Esophagus squamous epithelium (tissue), 5 donors: ENCODE measurements at regions not wholly inside any gene's neighbourhood (a gene's known extent, or its start where the extent isn't known, plus 50 kb on each side); places are given as distances from the start of the nearest gene placed in this dataset.

Experiments
- DNase-seq: peaks from one replicate; lab custom pipeline; 2025; lab: John Stamatoyannopoulos, UW
- H3K27ac ChIP-seq, 4 donors: fragments of 200-600 bp; sonication (generic); one replicate each; pipeline ENCODE4 v1.5.1; 2016 to 2019; ENCODE audit warnings: mild to moderate bottlenecking in 1 of 4
- H3K27me3 ChIP-seq, 4 donors: fragments of 200-600 bp; sonication (generic); 1 replicate in 3 of 4; 2 replicates in 1 of 4; pipeline versions ENCODE4 v1.5.1 to v1.6.0; 2017 to 2021; ENCODE audit warnings: antibody characterized with exemption in 1 of 4
- H3K36me3 ChIP-seq, 3 donors: fragments of 200-600 bp; sonication (generic); one replicate each; pipeline ENCODE4 v1.5.1; 2016 to 2019
- H3K4me1 ChIP-seq, 3 donors: fragments of 200-600 bp; sonication (generic); one replicate each; pipeline ENCODE4 v1.5.1; 2017 to 2019
- H3K4me3 ChIP-seq, 4 donors: fragments of 200-600 bp; sonication (generic); 1 replicate in 3 of 4; 2 replicates in 1 of 4; pipeline ENCODE4 v1.5.1; 2016 to 2019; ENCODE audit warnings: mild to moderate bottlenecking in 2 of 4, moderate library complexity in 1 of 4
- H3K9me3 ChIP-seq, 3 donors: fragments of 200-600 bp; sonication (generic); one replicate each; pipeline ENCODE4 v1.5.1; 2016 to 2019
- CTCF ChIP-seq, 6 experiments: fragments of 450-650 bp in 4 of 6; fragments of 200-600 bp in 2 of 6; sonication (generic) in 2 of 6; IDR thresholded peaks; one replicate each; pipeline ENCODE4 v1.5.1; 2016 to 2019; ENCODE audit warnings: antibody characterized with exemption in 6 of 6, mild to moderate bottlenecking in 4 of 6, moderate library complexity in 4 of 6
- POLR2A ChIP-seq, 4 donors: fragments of 450-650 bp; IDR thresholded peaks; one replicate each; pipeline ENCODE4 v1.6.1; 2017; ENCODE audit warnings: antibody characterized with exemption in 4 of 4, mild to moderate bottlenecking in 4 of 4, moderate library complexity in 3 of 4
- WGBS, 2 donors: methylation state at CpG; one replicate each; pipeline ENCODE4 v1.1.5; 2018; 5-methylcytosine and 5-hydroxymethylcytosine counted together
- intact Hi-C: fragments of 100-400 bp; cut with DNase I; formaldehyde crosslinking; loops from one replicate; pipeline ENCODE4 v1.15.0; 2022
- donor health status: DM: yes; HTN: yes; CAD: no.

- no peak for TF ChIP-seq CTCF (IDR thresholded peaks at IDR 0.05)
- TF ChIP-seq POLR2A (IDR thresholded peaks at IDR 0.05) = no peak
- intact Hi-C loops = no loop called here
- Histone ChIP-seq H3K4me1 (no peaks in the 10 kb centered on the region), H3K4me3 (no peak overlapping the region), H3K36me3 (no peaks in the 10 kb centered on the region), H3K9me3 (no peaks in the 10 kb centered on the region), H3K27ac (no peak overlapping the region), H3K27me3 (no peaks in the 10 kb centered on the region)
- WGBS, 2 donors = 78 to 86% methylated on average over 4 of the region's 4 CpGs
- no peak for DNase-seq
Observed at GRCh38 chr13:50158385-50159165, 143.3 kb downstream of the KCNRG start.

- no peak overlapping the region for H3K4me3 ChIP-seq
- intact Hi-C loops = no loop called here
- H3K9me3 ChIP-seq = no peaks in the 10 kb centered on the region
- no peak overlapping the region for H3K27ac ChIP-seq
- H3K4me1 ChIP-seq = no peaks in the 10 kb centered on the region
- TF ChIP-seq POLR2A (IDR thresholded peaks at IDR 0.05) (no peak), CTCF (IDR thresholded peaks at IDR 0.05) (no peak)
- DNase-seq = no peak
- no peaks in the 10 kb centered on the region for H3K27me3 ChIP-seq
- H3K36me3 ChIP-seq = no peaks in the 10 kb centered on the region
- WGBS, 2 donors = 50 to 76% methylated on average over 1 of the region's 1 CpG
Observed at GRCh38 chr13:50159607-50160006, 144.4 kb downstream of the KCNRG start.

GRCh38 chr13:50161052-50161451 is 145.8 kb downstream of the KCNRG start:
- no peaks in the 10 kb centered on the region for H3K27me3 ChIP-seq
- no peaks in the 10 kb centered on the region for H3K4me1 ChIP-seq
- H3K36me3 ChIP-seq = no peaks in the 10 kb centered on the region
- H3K27ac ChIP-seq = no peak overlapping the region
- TF ChIP-seq CTCF (IDR thresholded peaks at IDR 0.05) (no peak), POLR2A (IDR thresholded peaks at IDR 0.05) (no peak)
- WGBS, 2 donors = 44 to 63% methylated on average over 2 of the region's 2 CpGs
- H3K4me3 ChIP-seq = no peak overlapping the region
- intact Hi-C loops = no loop called here
- H3K9me3 ChIP-seq = no peaks in the 10 kb centered on the region
- no peak for DNase-seq

GRCh38 chr13:50162001-50162400 is 146.8 kb downstream of the KCNRG start:
- no peak for DNase-seq
- Histone ChIP-seq H3K27me3 (no peaks in the 10 kb centered on the region), H3K4me3 (no peak overlapping the region), H3K36me3 (no peaks in the 10 kb centered on the region), H3K4me1 (no peaks in the 10 kb centered on the region), H3K27ac (no peak overlapping the region), H3K9me3 (no peaks in the 10 kb centered on the region)
- 78 to 84% methylated on average over 4 of the region's 4 CpGs for WGBS, 2 donors
- TF ChIP-seq POLR2A (IDR thresholded peaks at IDR 0.05) (no peak), CTCF (IDR thresholded peaks at IDR 0.05) (no peak)
- intact Hi-C loops = no loop called here

GRCh38 chr13:50162567-50162966 is 147.3 kb downstream of the KCNRG start:
- intact Hi-C loops = no loop called here
- WGBS, 2 donors = 57 to 63% methylated on average over 2 of the region's 2 CpGs

More at GRCh38 chr13:50162567-50162966, 147.3 kb downstream of the KCNRG start:
- Histone ChIP-seq H3K27ac (no peak overlapping the region), H3K36me3 (no peaks in the 10 kb centered on the region), H3K9me3 (no peaks in the 10 kb centered on the region), H3K27me3 (no peaks in the 10 kb centered on the region), H3K4me3 (no peak overlapping the region), H3K4me1 (no peaks in the 10 kb centered on the region)
- DNase-seq = no peak
- TF ChIP-seq CTCF (IDR thresholded peaks at IDR 0.05) (no peak), POLR2A (IDR thresholded peaks at IDR 0.05) (no peak)
